Liver (tissue), 8 donors: ENCODE measurements at regions not wholly inside any gene's neighbourhood (a gene's known extent, or its start where the extent isn't known, plus 50 kb on each side); places are given as distances from the start of the nearest gene placed in this dataset.

Experiments
- DNase-seq: peaks from one replicate; pipeline ENCODE4 v3.0.0-alpha.2; 2017; ENCODE audit warnings: low spot score
- H3K27ac ChIP-seq, 2 donors: one replicate each; pipeline ENCODE4 v1.7.0; 2013; ENCODE audit warnings: inconsistent platforms in 2 of 2, low read length in 2 of 2, control low read depth in 1 of 2, low read depth in 1 of 2, mild to moderate bottlenecking in 1 of 2
- H3K27me3 ChIP-seq, 4 donors: one replicate each; pipeline versions ENCODE4 v1.6.1 to v1.7.0; 2013; ENCODE audit warnings: low read length in 3 of 4, inconsistent platforms in 1 of 4, mild to moderate bottlenecking in 1 of 4, moderate library complexity in 1 of 4; ENCODE audit not compliant: control insufficient read depth in 4 of 4, insufficient read depth in 4 of 4
- H3K36me3 ChIP-seq, 4 donors: one replicate each; pipeline versions ENCODE4 v1.6.1 to v1.7.0; 2013; ENCODE audit warnings: low read length in 3 of 4, mild to moderate bottlenecking in 3 of 4, low read depth in 1 of 4, moderate library complexity in 1 of 4; ENCODE audit not compliant: control insufficient read depth in 4 of 4, insufficient read depth in 3 of 4
- H3K4me1 ChIP-seq, 4 donors: one replicate each; pipeline versions ENCODE4 v1.6.1 to v1.7.0; 2013; ENCODE audit warnings: low read length in 3 of 4, mild to moderate bottlenecking in 3 of 4, moderate library complexity in 1 of 4; ENCODE audit not compliant: control insufficient read depth in 4 of 4, insufficient read depth in 4 of 4
- H3K4me3 ChIP-seq, 3 donors: one replicate each; pipeline versions ENCODE4 v1.6.1 to v1.7.0; 2013; ENCODE audit warnings: low read length in 3 of 3, control low read depth in 1 of 3, low read depth in 1 of 3, mild to moderate bottlenecking in 1 of 3
- H3K9ac ChIP-seq, 2 donors: one replicate each; pipeline ENCODE4 v1.7.0; 2013; ENCODE audit warnings: low read length in 2 of 2, mild to moderate bottlenecking in 2 of 2, moderate library complexity in 2 of 2, control low read depth in 1 of 2, low read depth in 1 of 2
- H3K9me3 ChIP-seq, 4 donors: one replicate each; pipeline versions ENCODE4 v1.6.1 to v1.7.0; 2013; ENCODE audit warnings: low read length in 3 of 4; ENCODE audit not compliant: control insufficient read depth in 4 of 4
- ATF3 ChIP-seq: IDR thresholded peaks from 2 replicates; pipeline ENCODE4 v1.6.1; 2016; ENCODE audit warnings: antibody characterized with exemption
- CTCF ChIP-seq: fragments of 150-350 bp; IDR thresholded peaks from 2 replicates; pipeline ENCODE4 v1.5.1; 2017; ENCODE audit warnings: improper control_type of control experiment, low read depth, low read length; ENCODE audit not compliant: missing input control
- EGR1 ChIP-seq, 2 donors: IDR thresholded peaks; 2 replicates each; pipeline ENCODE4 v1.6.1; 2016 to 2018; ENCODE audit warnings: antibody characterized with exemption in 2 of 2, low read depth in 2 of 2
- FOXA1 ChIP-seq: IDR thresholded peaks from 2 replicates; pipeline ENCODE4 v1.6.1; 2016; ENCODE audit warnings: antibody characterized with exemption
- FOXA2 ChIP-seq: IDR thresholded peaks from 2 replicates; pipeline ENCODE4 v1.6.1; 2016; ENCODE audit warnings: antibody characterized with exemption
- GABPA ChIP-seq, 2 donors: IDR thresholded peaks in 1 of 2; conservative IDR thresholded peaks in 1 of 2; 2 replicates each; pipeline ENCODE4 v1.6.1; 2016; ENCODE audit warnings: antibody characterized with exemption in 2 of 2, mild to moderate bottlenecking in 1 of 2, moderate library complexity in 1 of 2
- HNF4A ChIP-seq, 2 donors: conservative IDR thresholded peaks; 2 replicates each; pipeline ENCODE4 v1.6.1; 2016; ENCODE audit warnings: antibody characterized with exemption in 2 of 2, mild to moderate bottlenecking in 2 of 2
- HNF4G ChIP-seq: IDR thresholded peaks from 2 replicates; pipeline ENCODE4 v1.6.1; 2016; ENCODE audit warnings: antibody characterized with exemption
- JUND ChIP-seq, 2 donors: IDR thresholded peaks; 2 replicates each; pipeline ENCODE4 v1.6.1; 2016; ENCODE audit warnings: antibody characterized with exemption in 2 of 2
- MAX ChIP-seq: IDR thresholded peaks from 2 replicates; pipeline ENCODE4 v1.6.1; 2016; ENCODE audit warnings: antibody characterized with exemption
- NR2F2 ChIP-seq: IDR thresholded peaks from 2 replicates; pipeline ENCODE4 v1.6.1; 2016; ENCODE audit warnings: antibody characterized with exemption
- RAD21 ChIP-seq, 2 donors: IDR thresholded peaks; 2 replicates each; pipeline ENCODE4 v1.6.1; 2016; ENCODE audit warnings: antibody characterized with exemption in 2 of 2, mild to moderate bottlenecking in 2 of 2
- REST ChIP-seq: IDR thresholded peaks from 2 replicates; pipeline ENCODE4 v1.6.1; 2016; ENCODE audit warnings: antibody characterized with exemption, mild to moderate bottlenecking
- RXRA ChIP-seq, 2 donors: IDR thresholded peaks; 2 replicates each; pipeline ENCODE4 v1.6.1; 2017 to 2018; ENCODE audit warnings: antibody characterized with exemption in 2 of 2, mild to moderate bottlenecking in 1 of 2
- SP1 ChIP-seq: IDR thresholded peaks from 2 replicates; pipeline ENCODE4 v1.6.1; 2018; ENCODE audit warnings: antibody characterized with exemption, mild to moderate bottlenecking
- TAF1 ChIP-seq: conservative IDR thresholded peaks from 2 replicates; pipeline ENCODE4 v1.6.1; 2016; ENCODE audit warnings: antibody characterized with exemption, mild to moderate bottlenecking
- YY1 ChIP-seq: IDR thresholded peaks from 2 replicates; pipeline ENCODE4 v1.6.1; 2016; ENCODE audit warnings: antibody characterized with exemption, mild to moderate bottlenecking
- ZBTB33 ChIP-seq: IDR thresholded peaks from 2 replicates; pipeline ENCODE4 v1.6.1; 2016; ENCODE audit warnings: antibody characterized with exemption
- WGBS: extraction: QIAGEN DNeasy Blood & Tissue Kit; methylation state at CpG from one replicate; pipeline ENCODE4 v1.1.7; 2013; 5-methylcytosine and 5-hydroxymethylcytosine counted together
- donor health status: healthy.
- donor health status: healthy.
- donor health status: healthy.
- donor health status: healthy.
- donor health status: healthy.

GRCh38 chr5:91824406-91824805 lies 441.3 kb upstream of the ARRDC3 start:
- H3K9ac ChIP-seq: no peak overlapping the region
- H3K27me3 ChIP-seq: no peaks in the 10 kb centered on the region
- no peaks in the 10 kb centered on the region for H3K9me3 ChIP-seq
- H3K4me1 ChIP-seq: no peaks in the 10 kb centered on the region
- H3K27ac ChIP-seq: no peak overlapping the region
- TF ChIP-seq RXRA (IDR thresholded peaks at IDR 0.05) (no peak), GABPA (IDR thresholded peaks at IDR 0.05 in 1 of 2, conservative IDR thresholded peaks at IDR 0.05 in 1 of 2) (no peak), NR2F2 (no peak), ATF3 (no peak), YY1 (no peak), HNF4A (conservative IDR thresholded peaks at IDR 0.05) (no peak)
- no peaks in the 10 kb centered on the region for H3K36me3 ChIP-seq
- 87% methylated on average over 2 of the region's 2 CpGs for WGBS
- H3K4me3 ChIP-seq: no peak overlapping the region
- no peak for DNase-seq

- no peak for DNase-seq
- Histone ChIP-seq H3K4me3 (no peak overlapping the region), H3K9me3 (no peaks in the 10 kb centered on the region), H3K36me3 (no peaks in the 10 kb centered on the region), H3K4me1 (no peaks in the 10 kb centered on the region), H3K9ac (no peak overlapping the region), H3K27ac (no peak overlapping the region), H3K27me3 (no peaks in the 10 kb centered on the region)
- TF ChIP-seq REST (no peak), ATF3 (no peak), HNF4G (no peak), FOXA1 (no peak), NR2F2 (no peak), EGR1 (IDR thresholded peaks at IDR 0.05; ENCODE audit: low read depth in 2 of 2) (no peak), TAF1 (no peak), JUND (IDR thresholded peaks at IDR 0.05) (no peak), CTCF (no peak), FOXA2 (no peak), RAD21 (IDR thresholded peaks at IDR 0.05) (no peak), RXRA (IDR thresholded peaks at IDR 0.05) (no peak), GABPA (IDR thresholded peaks at IDR 0.05 in 1 of 2, conservative IDR thresholded peaks at IDR 0.05 in 1 of 2) (no peak), MAX (no peak), YY1 (no peak), SP1 (no peak), HNF4A (conservative IDR thresholded peaks at IDR 0.05) (no peak), ZBTB33 (no peak)
Measured at GRCh38 chr5:91820874-91821273, 437.8 kb upstream of the ARRDC3 start.
